ENCODE measurements at regions not wholly inside any gene's neighbourhood (a gene's known extent, or its start where the extent isn't known, plus 50 kb on each side); places are given as distances from the start of the nearest gene placed in this dataset.

- 0 out of 4 replicates have a peak, but pooled peaks cover 0 to 4% of the 10 kb centered on the region in 2 experiments for H3K4me1 Mint-ChIP-seq
- Histone ChIP-seq H4K5ac (ENCODE audit: insufficient read length, low read depth, low read length) (no peak overlapping the region), H3T11ph (ENCODE audit: low read length) (no peak overlapping the region), H4K8ac (replicated peaks; ENCODE audit: insufficient read length, low read depth, low read length) (no peak overlapping the region), H3K23me2 (ENCODE audit: insufficient read length, low read depth, low read length, poor library complexity, severe bottlenecking) (no peaks in the 10 kb centered on the region), H3K4ac (ENCODE audit: low read depth, low read length) (no peak overlapping the region), H3K4me1 (ENCODE audit: insufficient read depth, low read length) (no peaks in the 10 kb centered on the region; the same call in 1 of the 2 replicates), H3K4me2 (ENCODE audit: insufficient read depth, insufficient read length, low read length) (no peak overlapping the region), H2AFZ (ENCODE audit: low read length) (no peak overlapping the region), H2BK5ac (ENCODE audit: insufficient read length, low read length) (no peak overlapping the region), H4K91ac (ENCODE audit: insufficient read length, low read depth, low read length) (no peak overlapping the region), H3K14ac (ENCODE audit: insufficient read depth, low read length) (no peak overlapping the region), H2BK15ac (ENCODE audit: low read depth, low read length) (no peak overlapping the region), H4K20me1 (ENCODE audit: control insufficient read depth, insufficient read depth, insufficient read length) (no peaks in the 10 kb centered on the region), H3K27me3 (ENCODE audit: insufficient read depth, low read length) (no peaks in the 10 kb centered on the region), H3K56ac (ENCODE audit: insufficient read length, low read depth, low read length) (no peak overlapping the region), H2BK20ac (ENCODE audit: low read depth, low read length, poor library complexity, severe bottlenecking) (no peak overlapping the region), H3K18ac (ENCODE audit: insufficient read length, low read depth, low read length) (no peak overlapping the region), H3K23ac (ENCODE audit: insufficient read length, low read depth, low read length) (no peak overlapping the region), H2BK12ac (ENCODE audit: insufficient read length, low read depth, low read length) (no peak overlapping the region), H3K79me2 (ENCODE audit: insufficient read depth, low read length) (no peaks in the 10 kb centered on the region), H3K9me3 (ENCODE audit: control insufficient read depth, low read depth, low read length) (no peaks in the 10 kb centered on the region), H2BK120ac (ENCODE audit: low read depth, low read length, poor library complexity, severe bottlenecking) (no peak overlapping the region), H2AK5ac (ENCODE audit: insufficient read length, low read length) (no peak overlapping the region), H3K27ac (ENCODE audit: insufficient read length, low read depth, low read length) (no peak overlapping the region), H3K79me1 (ENCODE audit: insufficient read depth, low read depth, low read length, poor library complexity, severe bottlenecking) (no peaks in the 10 kb centered on the region), H3K9ac (ENCODE audit: extremely low read depth, insufficient read length, low read length) (no peak overlapping the region)
- WGBS (ENCODE audit: extremely low coverage, insufficient read length, low lambda C conversion rate): no CpG with 5 or more reads among the region's 2 CpGs
- no peak for DNase-seq
- no peak for TF ChIP-seq CTCF (conservative IDR thresholded peaks at IDR 0.05)
- H3K27me3 Mint-ChIP-seq (ENCODE audit: low read depth): no peaks in the 10 kb centered on the region
- H3K27ac Mint-ChIP-seq: no peak overlapping the region
- peaks cover 3 to 5% (median 3%) of the 10 kb centered on the region in 3 experiments; a peak in 5 of 7 replicates for H3K36me3 Mint-ChIP-seq (ENCODE audit: insufficient read depth in 1 of 3, low read depth in 3 of 3)
- peaks cover 7 to 11% of the 10 kb centered on the region in 2 experiments; a peak in 4 of 5 replicates for H3K9me3 Mint-ChIP-seq
- no peak overlapping the region for H3K4me3 Mint-ChIP-seq
These were observed 209.9 kb downstream of the RNF144A start for GRCh38 chr2:7127156-7127555.

All from H9 (cell line).